OCI-LY1 (cell line): ENCODE measurements at regions not wholly inside any gene's neighbourhood (a gene's known extent, or its start where the extent isn't known, plus 50 kb on each side); places are given as distances from the start of the nearest gene placed in this dataset.

Experiments
- H2AFZ ChIP-seq: fragments of 200-600 bp; sonication (generic), shearing (Covaris generic); 2 replicates; pipeline ENCODE4 v1.6.0; 2014; ENCODE audit warnings: antibody characterized with exemption, mild to moderate bottlenecking, low read length
- H3F3A ChIP-seq: fragments of 200-600 bp; sonication (generic), shearing (Covaris generic); 2 replicates; pipeline ENCODE4 v1.6.0; 2014; ENCODE audit warnings: mild to moderate bottlenecking, antibody characterized with exemption, low read length, moderate library complexity; ENCODE audit not compliant: insufficient read depth
- H3K27ac ChIP-seq: fragments of 200-600 bp; sonication (generic); 2 replicates; pipeline ENCODE4 v1.5.1; 2014; ENCODE audit warnings: low read length, mixed run types, mild to moderate bottlenecking, low read depth; ENCODE audit not compliant: poor library complexity, severe bottlenecking
- H3K27me3 ChIP-seq: fragments of 200-600 bp; sonication (generic); 2 replicates; pipeline ENCODE4 v1.6.0; 2014; ENCODE audit warnings: antibody characterized with exemption, mild to moderate bottlenecking, low read length, moderate library complexity; ENCODE audit not compliant: insufficient read depth
- H3K36me3 ChIP-seq: fragments of 200-600 bp; sonication (generic); 2 replicates; pipeline ENCODE4 v1.6.1; 2014; ENCODE audit warnings: mild to moderate bottlenecking, antibody characterized with exemption, low read length, moderate library complexity, mixed read lengths; ENCODE audit not compliant: insufficient read depth
- H3K4me1 ChIP-seq: fragments of 200-600 bp; sonication (generic); 2 replicates; pipeline ENCODE4 v1.5.1; 2014; ENCODE audit warnings: mild to moderate bottlenecking, low read length, moderate library complexity; ENCODE audit not compliant: insufficient read depth, severe bottlenecking
- H3K4me2 ChIP-seq: fragments of 200-600 bp; sonication (generic), shearing (Covaris generic); 2 replicates; pipeline ENCODE4 v1.6.1; 2014; ENCODE audit warnings: low read length
- H3K4me3 ChIP-seq: fragments of 200-600 bp; sonication (generic); 2 replicates; pipeline ENCODE4 v1.5.1; 2014; ENCODE audit warnings: low read length, low read depth, mild to moderate bottlenecking, mixed read lengths; ENCODE audit not compliant: poor library complexity, severe bottlenecking
- H3K79me2 ChIP-seq: fragments of 200-600 bp; shearing (Covaris generic); 2 replicates; pipeline ENCODE4 v1.6.1; 2016; ENCODE audit warnings: mixed run types, low read length, mixed read lengths; ENCODE audit not compliant: insufficient read depth
- H3K9ac ChIP-seq: fragments of 200-600 bp; sonication (generic), shearing (Covaris generic); 2 replicates; pipeline ENCODE4 v1.6.1; 2014; ENCODE audit warnings: mild to moderate bottlenecking, low read length, mixed read lengths
- H3K9me2 ChIP-seq: fragments of 200-600 bp; sonication (generic), shearing (Covaris generic); 2 replicates; pipeline ENCODE4 v1.6.1; 2014; ENCODE audit warnings: low read depth, mild to moderate bottlenecking, low read length, mixed read lengths
- H3K9me3 ChIP-seq: fragments of 200-600 bp; shearing (Covaris generic); 2 replicates; pipeline ENCODE4 v1.6.1; 2014; ENCODE audit warnings: low read length, mixed read lengths
- H4K20me1 ChIP-seq: fragments of 200-600 bp; sonication (generic), shearing (Covaris generic); 2 replicates; pipeline ENCODE4 v1.6.0; 2016; ENCODE audit warnings: mild to moderate bottlenecking, low read length; ENCODE audit not compliant: insufficient read depth
- CTCF ChIP-seq: fragments of 200-600 bp; sonication (generic), shearing (Covaris generic); IDR thresholded peaks from 2 replicates; pipeline ENCODE4 v1.5.1; 2017; ENCODE audit warnings: mild to moderate bottlenecking, antibody characterized with exemption, low read length, moderate library complexity, mixed read lengths
- EZH2 ChIP-seq: fragments of 200-600 bp; sonication (generic), shearing (Covaris generic); IDR thresholded peaks from 2 replicates; pipeline ENCODE4 v1.8.0; 2017; ENCODE audit warnings: borderline replicate concordance, mixed run types, mild to moderate bottlenecking, antibody characterized with exemption, low read length, moderate library complexity, mixed read lengths

- H4K20me1 ChIP-seq, result no peaks in the 10 kb centered on the region
- no peaks in the 10 kb centered on the region for H3K9me3 ChIP-seq
- H3K27ac ChIP-seq, result no peak overlapping the region
- no peaks in the 10 kb centered on the region for H3K36me3 ChIP-seq
- H3K9me2 ChIP-seq, result no peaks in the 10 kb centered on the region
- H3K79me2 ChIP-seq, result no peaks in the 10 kb centered on the region
- H3K27me3 ChIP-seq, result no peaks in the 10 kb centered on the region
- H3K4me1 ChIP-seq, result no peaks in the 10 kb centered on the region
- no peak overlapping the region for H3K4me3 ChIP-seq
- H3F3A ChIP-seq, result no peaks in the 10 kb centered on the region
- no peak overlapping the region for H3K9ac ChIP-seq
- H3K4me2 ChIP-seq, result no peak overlapping the region
- no peak overlapping the region for H2AFZ ChIP-seq
- no peak for TF ChIP-seq CTCF
- no peak for TF ChIP-seq EZH2
Observed at GRCh38 chr20:52536841-52537400, 345.3 kb upstream of the ZFP64 start.

- TF ChIP-seq EZH2, result no peak
- TF ChIP-seq CTCF, result no peak
- Histone ChIP-seq H3K4me1 (no peaks in the 10 kb centered on the region), H3K9ac (no peak overlapping the region), H2AFZ (no peak overlapping the region), H3K9me2 (no peaks in the 10 kb centered on the region), H3K27me3 (no peaks in the 10 kb centered on the region), H3K9me3 (no peaks in the 10 kb centered on the region), H4K20me1 (no peaks in the 10 kb centered on the region), H3K36me3 (no peaks in the 10 kb centered on the region), H3K4me3 (no peak overlapping the region), H3K4me2 (no peak overlapping the region), H3F3A (no peaks in the 10 kb centered on the region), H3K27ac (no peak overlapping the region), H3K79me2 (no peaks in the 10 kb centered on the region)
Observed at GRCh38 chr20:52536040-52536439, 344.5 kb upstream of the ZFP64 start.

DNA sequence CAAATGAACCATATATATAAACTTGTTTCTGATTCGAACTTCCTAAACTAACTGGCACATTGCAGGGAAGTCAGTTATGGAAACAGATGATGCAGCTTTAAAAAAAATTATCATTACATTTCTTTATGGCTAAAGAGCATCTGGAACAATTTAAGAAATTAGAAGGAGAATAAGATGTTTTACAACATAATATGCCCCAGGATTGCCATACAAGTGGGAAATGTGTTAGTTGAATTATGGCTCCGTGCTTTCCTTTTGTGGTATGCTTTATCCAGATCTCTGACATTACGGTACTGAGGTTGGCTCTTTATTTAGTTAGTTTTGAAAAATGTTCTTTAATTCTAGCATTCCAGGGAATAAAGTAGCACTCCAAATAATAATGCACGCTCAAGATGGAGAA lies 343.0 kb upstream of the ZFP64 start:
- Histone ChIP-seq H3K79me2 (no peaks in the 10 kb centered on the region), H3K27me3 (no peaks in the 10 kb centered on the region), H3K36me3 (no peaks in the 10 kb centered on the region), H3K4me3 (no peak overlapping the region), H3K9me2 (no peaks in the 10 kb centered on the region), H3K4me2 (no peak overlapping the region), H2AFZ (no peak overlapping the region), H3K9me3 (no peaks in the 10 kb centered on the region), H3K27ac (no peak overlapping the region), H3K9ac (no peak overlapping the region), H4K20me1 (no peaks in the 10 kb centered on the region), H3K4me1 (no peaks in the 10 kb centered on the region), H3F3A (no peaks in the 10 kb centered on the region)
- TF ChIP-seq CTCF (no peak), EZH2 (no peak)
